ENCODE measurements at regions not wholly inside any gene's neighbourhood (a gene's known extent, or its start where the extent isn't known, plus 50 kb on each side); places are given as distances from the start of the nearest gene placed in this dataset.
"Not testable (repeated sequence)": the region's sequence is repeated elsewhere in the genome, so short reads cannot be mapped to it uniquely, and the experiment has no call there.

GRCh38 chr2:34498561-34498960 is 899.5 kb upstream of the FAM98A start:
- DNase-seq, result no peak
- Histone ChIP-seq H3K27me3 (replicated peaks) (no peaks in the 10 kb centered on the region), H3K27ac (no peak overlapping the region), H3K4me3 (ENCODE audit: low read depth, low read length) (no peak overlapping the region), H3K36me3 (replicated peaks) (no peaks in the 10 kb centered on the region)
- in situ Hi-C loops (cut with HindIII; ENCODE audit: low pct_ligation_motif_present, low sequenced_read_pairs), result no loop called here
- no peak for TF ChIP-seq CTCF (IDR thresholded peaks at IDR 0.05; ENCODE audit: low read depth, low read length, missing control alignments)

- H3K27ac ChIP-seq; H3K36me3 ChIP-seq (replicated peaks); in situ Hi-C loops (cut with HindIII; ENCODE audit: low pct_ligation_motif_present, low sequenced_read_pairs); DNase-seq; H3K4me3 ChIP-seq (ENCODE audit: low read depth, low read length); H3K27me3 ChIP-seq (replicated peaks): not testable (repeated sequence)
These were observed 895.1 kb upstream of the FAM98A start for GRCh38 chr2:34494192-34494591.

- H3K27me3 ChIP-seq (replicated peaks), result no peaks in the 10 kb centered on the region
- in situ Hi-C loops (cut with HindIII; ENCODE audit: low pct_ligation_motif_present, low sequenced_read_pairs), result no loop called here
- no peaks in the 10 kb centered on the region for H3K36me3 ChIP-seq (replicated peaks)
- no peak overlapping the region for H3K27ac ChIP-seq
- no peak overlapping the region for H3K4me3 ChIP-seq (ENCODE audit: low read depth, low read length)
- DNase-seq, result no peak
- no peak for TF ChIP-seq CTCF (IDR thresholded peaks at IDR 0.05; ENCODE audit: low read depth, low read length, missing control alignments)
These were observed 893.7 kb upstream of the FAM98A start for GRCh38 chr2:34492561-34493455.

- Histone ChIP-seq H3K36me3 (replicated peaks) (no peaks in the 10 kb centered on the region), H3K27ac (no peak overlapping the region), H3K27me3 (replicated peaks) (no peaks in the 10 kb centered on the region), H3K4me3 (ENCODE audit: low read depth, low read length) (no peak overlapping the region)
- in situ Hi-C loops (cut with HindIII; ENCODE audit: low pct_ligation_motif_present, low sequenced_read_pairs), result no loop called here
- DNase-seq, result no peak
- no peak for TF ChIP-seq CTCF (IDR thresholded peaks at IDR 0.05; ENCODE audit: low read depth, low read length, missing control alignments)
These were observed 887.9 kb upstream of the FAM98A start for GRCh38 chr2:34486965-34487364.

GRCh38 chr2:34481542-34481941 is 882.4 kb upstream of the FAM98A start:
- TF ChIP-seq CTCF (IDR thresholded peaks at IDR 0.05; ENCODE audit: low read depth, low read length, missing control alignments), result no peak
- in situ Hi-C loops (cut with HindIII; ENCODE audit: low pct_ligation_motif_present, low sequenced_read_pairs), result no loop called here

GRCh38 chr2:34480366-34480765 is 881.3 kb upstream of the FAM98A start:
- no peaks in the 10 kb centered on the region for H3K27me3 ChIP-seq (replicated peaks)
- no peak overlapping the region for H3K4me3 ChIP-seq (ENCODE audit: low read depth, low read length)
- in situ Hi-C loops (cut with HindIII; ENCODE audit: low pct_ligation_motif_present, low sequenced_read_pairs), result no loop called here
- TF ChIP-seq CTCF (IDR thresholded peaks at IDR 0.05; ENCODE audit: low read depth, low read length, missing control alignments), result no peak
- DNase-seq, result no peak
- H3K36me3 ChIP-seq (replicated peaks), result no peaks in the 10 kb centered on the region
- H3K27ac ChIP-seq, result no peak overlapping the region

More at GRCh38 chr2:34481542-34481941, 882.4 kb upstream of the FAM98A start:
- Histone ChIP-seq H3K36me3 (replicated peaks) (no peaks in the 10 kb centered on the region), H3K4me3 (ENCODE audit: low read depth, low read length) (no peak overlapping the region), H3K27me3 (replicated peaks) (no peaks in the 10 kb centered on the region), H3K27ac (no peak overlapping the region)
- no peak for DNase-seq

Data from brain microvascular endothelial cell (primary cell).